Stimulated activated CD8-positive, alpha-beta memory T cell treated with anti-CD3 and anti-CD28 coated beads, Interleukin-15, amount 100 ng/mL, for 48 hours (primary cell): ENCODE measurements at regions not wholly inside any gene's neighbourhood (a gene's known extent, or its start where the extent isn't known, plus 50 kb on each side); places are given as distances from the start of the nearest gene placed in this dataset.

Source experiments
- DNase-seq, 2 donors: peaks; one replicate each; pipeline ENCODE4 v3.0.0-alpha.2; 2020; ENCODE audit warnings: low read depth in 2 of 2

DNA sequence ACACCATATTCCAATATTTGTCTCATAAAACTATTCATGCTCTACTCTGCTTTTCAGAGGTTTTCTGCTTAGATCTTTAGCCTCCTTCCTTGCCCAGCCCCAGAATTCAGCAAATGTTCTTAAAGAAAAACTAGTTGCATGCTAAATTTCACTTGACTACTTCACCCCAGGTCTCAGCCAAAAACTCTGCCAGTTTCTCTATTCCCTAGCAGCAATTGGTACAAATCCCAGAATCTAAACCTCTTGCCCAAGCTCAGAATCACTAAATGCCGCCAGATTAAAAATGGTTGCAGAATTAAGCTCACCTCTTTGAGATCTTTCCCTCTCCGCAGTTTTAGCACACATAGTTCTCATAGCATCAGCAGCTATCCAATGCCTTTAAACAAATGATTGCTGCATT is 331.2 kb upstream of the SMARCA2 start:
- no peak for DNase-seq

DNA sequence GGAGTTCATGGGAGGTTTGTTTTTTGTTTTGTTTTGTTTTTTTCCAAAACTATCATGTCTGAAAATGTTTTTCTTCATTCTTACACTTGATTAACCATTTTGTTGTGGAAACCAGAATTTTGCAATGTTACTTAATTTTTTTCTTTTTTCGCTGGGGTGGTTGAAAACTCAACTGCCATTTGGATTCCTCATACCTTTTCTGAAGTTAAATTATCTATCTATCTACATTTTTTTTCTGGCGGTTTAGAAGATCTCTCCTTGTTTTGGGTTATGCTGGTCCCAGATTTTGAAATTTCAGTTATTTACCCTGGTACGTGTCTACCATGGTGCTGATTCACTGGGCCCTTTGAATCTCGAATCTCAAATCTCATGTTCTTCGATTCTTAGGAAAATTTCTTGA is 316.2 kb upstream of the SMARCA2 start:
- no peak for DNase-seq

DNA sequence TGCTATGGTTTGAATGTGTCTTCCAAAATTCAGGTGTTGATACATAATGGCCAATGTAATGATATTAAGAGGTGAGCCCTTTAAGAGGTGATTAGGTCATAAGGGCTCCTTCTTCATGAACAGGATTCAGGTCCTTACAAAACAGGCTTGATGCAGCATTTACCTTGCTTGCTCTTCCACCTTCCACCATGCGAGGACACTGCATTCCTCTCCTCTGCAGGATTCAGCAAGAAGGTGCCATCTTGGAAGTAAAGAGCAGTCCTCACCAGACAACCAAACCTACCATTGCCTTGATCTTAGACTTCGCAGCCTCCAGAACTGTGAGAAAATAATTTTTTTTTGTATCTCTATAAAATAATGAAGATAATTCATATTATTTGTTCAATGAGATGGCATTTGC is 314.0 kb upstream of the SMARCA2 start:
- DNase-seq = no peak

DNA sequence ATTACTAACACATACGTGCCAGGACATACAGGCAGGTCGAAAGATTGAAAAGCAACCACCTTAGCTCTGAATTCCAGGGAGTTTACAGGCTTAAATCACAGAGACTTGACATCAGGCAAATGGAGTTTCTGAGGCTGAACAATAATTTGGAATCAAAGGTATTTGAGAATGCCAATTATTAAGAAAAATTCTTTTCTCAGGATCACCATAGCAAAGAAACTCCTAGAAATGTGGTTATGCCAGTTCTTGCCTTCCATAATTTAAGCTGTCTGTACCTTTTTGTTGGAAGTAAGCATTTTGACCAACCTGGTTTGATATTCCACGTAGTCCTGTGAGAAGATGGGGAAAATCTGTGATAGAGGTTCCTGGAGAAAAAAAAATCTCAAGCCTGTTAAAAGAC is 312.4 kb upstream of the SMARCA2 start:
- DNase-seq = no peak

DNA sequence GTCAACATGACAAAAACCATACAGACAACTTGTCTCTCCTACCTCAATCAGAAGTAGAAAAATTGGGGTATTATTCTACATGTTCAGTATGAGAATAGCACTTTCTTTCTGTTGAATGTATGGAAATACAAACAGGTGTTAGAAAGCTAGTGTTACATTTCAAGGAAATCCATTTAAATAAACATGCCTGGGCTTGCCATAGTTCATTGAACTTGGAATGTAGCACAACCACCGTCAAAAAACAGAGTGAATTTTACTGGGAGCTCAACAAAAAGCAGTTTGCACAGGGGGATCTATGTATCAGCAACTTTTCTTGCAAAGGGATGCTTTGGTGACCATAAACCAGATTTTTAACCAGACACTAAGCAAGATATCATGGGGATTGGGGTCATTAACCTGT is 307.9 kb upstream of the SMARCA2 start:
- no peak for DNase-seq

GRCh38 chr9:1708219-1708618 is 306.9 kb upstream of the SMARCA2 start:
- DNase-seq = no peak

DNA sequence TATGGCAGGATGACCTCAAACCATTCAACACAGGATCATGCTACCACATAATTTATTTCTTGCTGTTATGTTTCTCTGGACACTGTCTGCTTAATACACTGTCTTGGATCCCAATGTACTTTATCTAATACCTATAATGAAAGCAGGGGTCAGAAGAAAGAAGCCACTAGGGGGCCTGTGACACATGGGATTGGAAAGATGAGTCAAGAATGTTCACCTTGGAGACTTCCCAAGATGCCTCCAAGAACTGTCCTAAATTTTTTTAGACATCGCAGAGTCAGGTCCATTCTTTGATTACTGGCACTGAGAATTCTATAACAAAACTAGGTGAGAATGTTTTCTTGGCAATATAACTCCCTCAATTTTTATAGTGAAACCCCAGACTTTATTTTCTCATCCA is 305.8 kb upstream of the SMARCA2 start:
- no peak for DNase-seq

DNA sequence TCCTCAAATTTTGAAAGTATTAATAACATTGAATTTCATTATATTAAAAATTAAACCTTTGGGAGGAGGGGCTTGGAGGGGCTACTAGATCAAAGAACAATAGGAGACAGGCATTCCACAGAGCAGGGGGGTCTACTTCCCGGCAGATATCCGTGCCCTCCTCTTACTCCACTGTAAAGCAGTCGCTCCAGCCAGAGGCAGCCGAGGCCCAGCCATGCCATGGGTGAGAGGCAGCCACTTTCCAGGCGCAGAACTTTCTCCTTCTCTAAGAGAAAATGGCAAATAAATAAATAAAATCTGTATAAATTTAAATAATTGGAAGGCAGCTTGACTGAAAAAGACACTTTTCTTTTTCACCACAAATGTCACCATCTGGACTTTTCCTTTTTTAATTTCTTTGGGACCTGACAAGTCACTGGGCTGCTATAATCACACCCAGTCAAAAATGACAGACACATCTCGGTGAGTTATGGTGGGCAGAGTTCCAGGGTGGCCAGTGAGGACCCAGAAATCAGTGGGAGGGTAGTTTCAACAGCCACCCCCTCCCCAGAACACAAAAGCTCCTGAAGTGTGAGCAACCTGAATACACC is 302.2 kb upstream of the SMARCA2 start:
- no peak for DNase-seq

GRCh38 chr9:1713841-1714240 is 301.3 kb upstream of the SMARCA2 start:
- DNase-seq = no peak

DNA sequence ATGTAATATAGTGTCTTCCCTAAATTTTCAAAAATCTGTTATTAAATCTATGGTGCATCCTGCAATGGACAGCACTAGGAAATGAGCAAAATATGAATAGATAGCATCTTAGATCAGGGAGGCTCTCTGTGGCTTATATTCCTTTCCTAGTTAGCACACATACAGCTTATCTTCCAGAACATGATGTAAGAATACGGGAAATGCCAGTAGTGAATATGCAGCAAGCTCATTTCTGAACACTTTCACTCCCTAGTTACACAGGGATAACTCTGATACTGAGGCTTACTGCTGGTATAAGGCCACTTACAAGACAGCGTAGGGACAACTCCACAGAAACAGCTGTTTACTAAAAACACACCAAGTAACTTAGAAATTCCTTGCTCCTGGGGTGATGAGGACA is 297.3 kb upstream of the SMARCA2 start:
- DNase-seq = no peak

GRCh38 chr9:1718836-1719235 is 296.3 kb upstream of the SMARCA2 start:
- DNase-seq = no peak

GRCh38 chr9:1721196-1721595 is 294.0 kb upstream of the SMARCA2 start:
- DNase-seq = no peak

DNA sequence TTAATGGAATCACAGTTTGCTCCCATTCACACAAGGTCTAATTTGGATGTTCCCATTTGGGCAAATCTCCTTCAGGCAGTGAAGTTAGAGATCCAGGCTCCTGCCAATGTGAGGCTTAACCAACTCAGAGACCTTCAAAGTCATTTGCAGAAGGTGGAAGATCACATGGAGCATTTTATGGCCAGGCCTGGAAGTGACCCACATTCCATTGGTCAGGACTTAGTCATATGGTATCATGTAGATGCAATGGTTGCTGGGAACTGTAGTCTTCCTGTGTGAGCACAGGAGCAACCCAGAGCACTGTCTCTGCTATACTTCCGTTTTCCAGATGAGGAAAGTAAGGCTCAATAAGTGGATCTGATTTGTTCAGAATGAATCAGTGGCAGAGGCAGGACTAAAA is 292.7 kb upstream of the SMARCA2 start:
- DNase-seq = no peak

- DNase-seq = no peak
Measured at GRCh38 chr9:1723522-1724015, 291.6 kb upstream of the SMARCA2 start.

GRCh38 chr9:1726993-1727759 is 288.0 kb upstream of the SMARCA2 start:
- DNase-seq = no peak

DNA sequence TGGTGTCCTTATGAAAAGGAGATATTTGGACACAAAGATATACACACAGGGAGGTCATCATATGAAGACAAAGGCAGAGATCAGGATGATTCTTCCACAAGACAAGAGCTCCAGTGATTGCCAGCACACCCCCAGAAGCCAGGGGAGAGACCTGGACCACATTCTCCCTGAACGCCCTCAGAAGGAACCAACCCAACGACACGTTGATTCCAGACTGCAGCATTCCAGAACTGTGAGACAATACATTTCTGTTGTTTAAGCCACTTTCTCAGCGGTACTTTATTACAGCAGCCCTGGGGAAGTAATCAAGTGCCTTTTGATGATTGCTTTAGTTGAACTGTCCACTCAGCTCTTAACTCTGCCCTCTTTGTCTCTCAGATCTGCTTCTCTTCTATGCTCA is 285.5 kb upstream of the SMARCA2 start:
- no peak for DNase-seq

DNA sequence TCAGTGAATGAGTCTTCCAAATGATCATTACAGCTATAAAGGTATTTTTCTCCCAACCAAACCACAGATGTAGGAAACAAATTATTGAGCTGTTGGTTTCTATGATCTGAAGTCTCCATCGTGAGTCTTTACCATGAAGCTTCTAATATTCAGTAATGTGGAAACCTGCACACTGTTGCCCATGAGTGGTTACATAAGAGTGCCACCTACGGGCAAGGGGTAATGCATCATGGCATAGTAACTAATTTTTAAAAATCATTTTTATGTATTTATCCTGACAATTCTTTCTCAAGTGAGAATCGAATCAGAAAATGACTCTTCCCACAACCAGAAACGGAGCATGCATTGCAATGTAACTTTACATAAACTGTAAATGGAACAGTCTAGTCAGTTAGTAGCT is 282.5 kb upstream of the SMARCA2 start:
- DNase-seq = no peak

GRCh38 chr9:1738511-1739100 is 276.5 kb upstream of the SMARCA2 start:
- DNase-seq = no peak

- no peak for DNase-seq
Measured at GRCh38 chr9:1743121-1743960, 271.8 kb upstream of the SMARCA2 start.

GRCh38 chr9:1745980-1746379 is 269.2 kb upstream of the SMARCA2 start:
- DNase-seq = no peak

DNA sequence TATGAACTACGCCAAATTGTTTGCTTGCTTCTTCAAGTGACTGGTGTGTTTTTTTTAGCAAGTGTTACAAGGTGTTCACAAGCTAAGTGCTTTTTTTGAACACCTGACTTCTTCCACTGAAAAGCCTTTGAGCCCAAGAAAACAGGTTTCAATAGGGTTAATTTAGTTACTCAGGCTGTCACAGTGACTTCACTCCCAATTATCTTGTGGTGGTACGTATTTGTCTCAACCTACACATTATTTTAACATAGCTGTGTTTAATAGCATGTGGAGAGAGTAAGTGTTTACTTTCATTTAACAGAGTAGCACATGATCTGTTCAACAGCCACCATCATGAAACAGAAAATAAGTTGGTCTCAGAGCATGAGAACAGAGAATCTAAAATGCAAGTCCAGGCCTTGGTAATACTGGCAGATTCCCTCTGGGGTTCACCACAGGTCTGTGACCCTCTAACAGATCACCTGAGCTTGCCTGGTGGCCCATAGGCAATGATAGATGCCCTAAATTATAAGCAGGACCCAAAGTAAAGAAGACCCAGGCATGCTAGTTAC is 267.7 kb upstream of the SMARCA2 start:
- no peak for DNase-seq

- DNase-seq = no peak
Measured at GRCh38 chr9:1748407-1748806, 266.7 kb upstream of the SMARCA2 start.
